GM10248 (cell line): ENCODE measurements at regions not wholly inside any gene's neighbourhood (a gene's known extent, or its start where the extent isn't known, plus 50 kb on each side); places are given as distances from the start of the nearest gene placed in this dataset.
A peak's percentile ranks its signal among the peaks of the same experiment; 100 is the strongest.
"Not testable (repeated sequence)": the region's sequence is repeated elsewhere in the genome, so short reads cannot be mapped to it uniquely, and the experiment has no call there.

Experiments used
- CTCF ChIA-PET: fragments of 300-600 bp; sonication (Branson Sonifier 250); formaldehyde crosslinking; extraction: SDS; loops from one replicate; lab custom pipeline; 2021; ENCODE audit warnings: antibody characterized with exemption; lab: Yijun Ruan, JAX
- POLR2A ChIA-PET: fragments of 350-650 bp; sonication (Branson Sonifier 250); formaldehyde crosslinking; extraction: SDS; loops from one replicate; lab custom pipeline; 2020; ENCODE audit warnings: antibody characterized with exemption; lab: Yijun Ruan, JAX
- DNase-seq: peaks from one replicate; pipeline ENCODE4 v3.0.0; 2012; ENCODE audit errors: extremely low spot score
- CTCF ChIP-seq: IDR thresholded peaks from 2 replicates; pipeline ENCODE4 v1.5.1; 2012; ENCODE audit warnings: mild to moderate bottlenecking, low read depth; ENCODE audit errors: extremely low read depth, missing control alignments, control extremely low read depth

DNA sequence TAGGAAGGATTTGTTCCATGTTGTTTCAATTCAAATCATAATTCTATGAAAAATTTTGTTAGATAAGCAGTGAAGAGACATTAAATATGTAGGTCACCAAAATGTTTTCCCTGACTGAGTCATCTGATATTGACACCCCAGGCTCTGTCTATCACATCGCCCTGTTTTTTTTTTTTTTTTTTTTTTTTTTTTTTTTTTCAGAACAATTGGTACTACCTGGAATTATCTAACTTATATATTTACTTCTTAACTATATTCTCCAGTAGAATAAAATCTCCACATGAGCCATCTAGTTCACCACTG is 97.8 kb upstream of the KRAS start:
- TF ChIP-seq CTCF, result no peak
- no peak for DNase-seq
- ChIA-PET POLR2A (no interaction called here), CTCF (interaction anchor here (1.6 kb wide), 1 partner anchor 19 kb away, joined by 3 read pairs; no protein-coding TSS in a partner anchor)

DNA sequence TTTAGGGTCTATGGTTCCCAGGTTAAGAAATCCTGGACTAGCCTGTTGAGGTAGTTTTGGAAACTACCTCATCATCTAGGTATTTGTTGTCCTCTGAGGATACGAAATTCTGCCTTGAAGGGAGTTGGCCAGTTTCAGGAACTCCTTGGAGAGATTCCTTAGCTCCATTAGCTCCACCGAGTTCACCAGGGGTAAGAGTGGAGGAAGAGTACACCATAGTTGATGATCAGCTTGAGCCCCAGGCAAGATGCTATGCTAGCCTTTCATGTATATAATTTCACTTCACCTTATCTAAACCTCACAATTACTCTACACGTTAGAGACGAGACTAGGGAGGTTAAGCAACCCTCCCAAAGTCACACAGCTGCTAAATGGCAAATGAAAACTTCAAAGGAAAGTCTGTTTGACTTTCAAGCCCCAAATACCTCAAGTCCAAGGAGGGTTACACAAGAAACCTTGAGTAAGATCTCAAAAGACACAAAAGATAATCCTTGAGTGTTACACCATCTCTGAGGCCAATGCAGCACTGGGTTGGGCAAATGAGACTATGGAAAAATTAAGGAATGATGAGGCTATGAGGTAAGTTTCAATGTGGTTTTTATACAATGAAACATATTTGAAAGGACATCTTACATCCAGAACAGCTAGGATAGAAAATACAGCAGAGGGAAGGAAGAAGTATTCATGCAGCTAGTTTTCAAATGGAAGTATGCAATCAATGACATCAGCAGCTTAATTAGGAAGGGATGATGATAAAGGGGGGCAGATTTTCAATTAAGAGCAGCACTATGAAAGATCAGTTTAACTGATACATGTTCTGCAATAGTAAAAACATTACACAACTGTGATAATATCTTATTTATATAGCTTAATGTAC is 97.2 kb upstream of the KRAS start:
- no peak for TF ChIP-seq CTCF
- ChIA-PET CTCF (interaction anchor here (1.1 to 1.6 kb wide), 3 partner anchors 12 to 34 kb away, joined by 3 to 4 read pairs (median 3); no protein-coding TSS in a partner anchor), POLR2A (no interaction called here)
- no peak for DNase-seq

DNA sequence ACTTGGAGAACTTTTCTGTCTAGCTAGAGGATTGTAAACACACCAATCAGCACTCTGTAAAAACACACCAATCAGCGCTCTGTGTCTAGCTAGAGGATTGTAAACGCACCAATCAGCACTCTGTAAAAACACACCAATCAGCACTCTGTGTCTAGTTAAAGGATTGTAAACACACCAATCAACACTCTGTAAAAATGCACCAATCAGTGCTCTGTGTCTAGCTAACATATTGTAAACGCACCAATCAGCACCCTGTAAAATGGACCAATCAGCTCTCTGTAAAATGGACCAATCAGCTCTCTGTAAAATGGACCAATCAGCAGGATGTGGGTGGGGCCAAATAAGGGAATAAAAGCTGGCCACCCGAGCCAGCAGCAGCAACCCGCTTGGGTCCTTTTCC is 91.1 kb upstream of the KRAS start:
- POLR2A ChIA-PET, DNase-seq, CTCF ChIA-PET: not testable (repeated sequence)

GRCh38 chr12:25337916-25338315 is 87.2 kb upstream of the KRAS start:
- CTCF ChIA-PET, result no interaction called here
- TF ChIP-seq CTCF, result no peak
- POLR2A ChIA-PET, result no interaction called here
- DNase-seq, result no peak

GRCh38 chr12:25332143-25332542 is 81.4 kb upstream of the KRAS start:
- DNase-seq, result peak; percentile 43
- POLR2A ChIA-PET, result interaction anchor here (0.7 kb wide), 1 partner anchor 12 kb away, joined by 4 read pairs; no protein-coding TSS in a partner anchor
- TF ChIP-seq CTCF, result no peak
- CTCF ChIA-PET, result no interaction called here

GRCh38 chr12:25328072-25328712 is 77.5 kb upstream of the KRAS start:
- ChIA-PET POLR2A (no interaction called here), CTCF (interaction anchor here (1.0 kb wide), 1 partner anchor 9 kb away, joined by 3 read pairs; no protein-coding TSS in a partner anchor)
- TF ChIP-seq CTCF, result no peak
- no peak for DNase-seq

GRCh38 chr12:25327321-25327720 is 76.6 kb upstream of the KRAS start:
- ChIA-PET POLR2A (no interaction called here), CTCF (no interaction called here)
- TF ChIP-seq CTCF, result no peak
- DNase-seq, result no peak
